Thyroid gland (tissue), 4 donors: ENCODE measurements at regions not wholly inside any gene's neighbourhood (a gene's known extent, or its start where the extent isn't known, plus 50 kb on each side); places are given as distances from the start of the nearest gene placed in this dataset.

Experiments
- DNase-seq, 2 donors: peaks; one replicate each; pipeline ENCODE4 v3.0.0-alpha.2; 2019
- H3K27ac ChIP-seq, 3 donors: fragments of 200-600 bp; sonication (generic); 1 replicate in 2 of 3; 2 replicates in 1 of 3; pipeline ENCODE4 v1.5.1; 2016 to 2019; ENCODE audit warnings: mild to moderate bottlenecking in 1 of 3, moderate library complexity in 1 of 3
- H3K27me3 ChIP-seq: fragments of 200-600 bp; sonication (generic); one replicate; pipeline ENCODE4 v1.5.1; 2019
- H3K36me3 ChIP-seq, 2 donors: fragments of 200-600 bp; sonication (generic); one replicate each; pipeline ENCODE4 v1.5.1; 2016 to 2019
- H3K4me1 ChIP-seq, 2 donors: fragments of 200-600 bp; sonication (generic); one replicate each; pipeline ENCODE4 v1.5.1; 2017 to 2019
- H3K4me3 ChIP-seq, 3 donors: fragments of 200-600 bp; sonication (generic); replicated peaks in 1 of 3; 1 replicate in 2 of 3; 2 replicates in 1 of 3; pipeline ENCODE4 v1.5.1; 2016; ENCODE audit warnings: mild to moderate bottlenecking in 1 of 3
- H3K9me3 ChIP-seq: fragments of 200-600 bp; sonication (generic); one replicate; pipeline ENCODE4 v1.5.1; 2017
- CTCF ChIP-seq, 6 experiments: fragments of 200-600 bp in 3 of 6; fragments of 450-650 bp in 3 of 6; sonication (generic) in 3 of 6; IDR thresholded peaks; one replicate each; pipeline ENCODE4 v1.5.1; 2016 to 2019; ENCODE audit warnings: antibody characterized with exemption in 6 of 6, mild to moderate bottlenecking in 2 of 6, inconsistent platforms in 1 of 6, moderate library complexity in 1 of 6
- POLR2A ChIP-seq, 2 donors: fragments of 450-650 bp; IDR thresholded peaks; one replicate each; pipeline ENCODE4 v1.6.1; 2017; ENCODE audit warnings: antibody characterized with exemption in 2 of 2, mild to moderate bottlenecking in 2 of 2, moderate library complexity in 1 of 2
- WGBS, 2 donors: methylation state at CpG; one replicate each; pipeline ENCODE4 v1.1.5; 2017; 5-methylcytosine and 5-hydroxymethylcytosine counted together
- intact Hi-C: fragments of 100-400 bp; cut with DNase I; formaldehyde crosslinking; loops from one replicate; pipeline ENCODE4 v1.15.1; 2023

- Histone ChIP-seq H3K27me3 (no peaks in the 10 kb centered on the region), H3K4me1 (peaks cover 0 to 14% of the 10 kb centered on the region in 2 donors), H3K27ac (no peak overlapping the region), H3K36me3 (no peaks in the 10 kb centered on the region), H3K4me3 (no peak overlapping the region), H3K9me3 (no peaks in the 10 kb centered on the region)
- intact Hi-C loops = no loop called here
- no peak for DNase-seq
- TF ChIP-seq CTCF (IDR thresholded peaks at IDR 0.05) (no peak), POLR2A (IDR thresholded peaks at IDR 0.05) (no peak)
- WGBS, 2 donors = 62 to 76% methylated on average over 6 of the region's 6 CpGs
Measured at GRCh38 chr6:166860392-166860791, 96.0 kb downstream of the RNASET2 start.

GRCh38 chr6:166855416-166855815 is 100.9 kb downstream of the RNASET2 start:
- H3K36me3 ChIP-seq = no peaks in the 10 kb centered on the region
- no peak for DNase-seq
- TF ChIP-seq CTCF (IDR thresholded peaks at IDR 0.05) (no peak), POLR2A (IDR thresholded peaks at IDR 0.05) (no peak)
- H3K4me1 ChIP-seq = no peaks in the 10 kb centered on the region
- no peak overlapping the region for H3K27ac ChIP-seq
- 90 to 93% methylated on average over 1 of the region's 1 CpG for WGBS, 2 donors
- no peak overlapping the region for H3K4me3 ChIP-seq
- intact Hi-C loops = no loop called here
- no peaks in the 10 kb centered on the region for H3K9me3 ChIP-seq
- H3K27me3 ChIP-seq = no peaks in the 10 kb centered on the region

GRCh38 chr6:166853371-166854325 is 102.7 kb downstream of the RNASET2 start:
- Histone ChIP-seq H3K9me3 (no peaks in the 10 kb centered on the region), H3K4me3 (no peak overlapping the region), H3K4me1 (no peaks in the 10 kb centered on the region), H3K27me3 (no peaks in the 10 kb centered on the region), H3K36me3 (no peaks in the 10 kb centered on the region), H3K27ac (no peak overlapping the region)
- intact Hi-C loops = no loop called here
- no peak for TF ChIP-seq CTCF (IDR thresholded peaks at IDR 0.05)
- no peak for TF ChIP-seq POLR2A (IDR thresholded peaks at IDR 0.05)
- DNase-seq = no peak
- 86 to 90% methylated on average over 25 to 27 of the region's 29 CpGs for WGBS, 2 donors

GRCh38 chr6:166852451-166852975 is 103.8 kb downstream of the RNASET2 start:
- no peak overlapping the region for H3K27ac ChIP-seq
- intact Hi-C loops = no loop called here
- TF ChIP-seq POLR2A (IDR thresholded peaks at IDR 0.05) (no peak), CTCF (IDR thresholded peaks at IDR 0.05) (no peak)
- H3K4me3 ChIP-seq = no peak overlapping the region
- WGBS, 2 donors = 47 to 64% methylated on average over 14 to 17 of the region's 18 CpGs
- no peaks in the 10 kb centered on the region for H3K27me3 ChIP-seq
- H3K9me3 ChIP-seq = no peaks in the 10 kb centered on the region
- DNase-seq = no peak
- no peaks in the 10 kb centered on the region for H3K4me1 ChIP-seq
- H3K36me3 ChIP-seq = no peaks in the 10 kb centered on the region

- no peak for TF ChIP-seq CTCF (IDR thresholded peaks at IDR 0.05)
- no peak for TF ChIP-seq POLR2A (IDR thresholded peaks at IDR 0.05)
- Histone ChIP-seq H3K4me1 (no peaks in the 10 kb centered on the region), H3K27me3 (no peaks in the 10 kb centered on the region), H3K36me3 (no peaks in the 10 kb centered on the region), H3K9me3 (no peaks in the 10 kb centered on the region), H3K4me3 (no peak overlapping the region), H3K27ac (no peak overlapping the region)
- WGBS, 2 donors = 91 to 94% methylated on average over 6 of the region's 6 CpGs
- DNase-seq = no peak
- intact Hi-C loops = no loop called here
Measured at GRCh38 chr6:166851911-166852310, 104.4 kb downstream of the RNASET2 start.
